SH-SY5Y (cell line): ENCODE measurements at regions not wholly inside any gene's neighbourhood (a gene's known extent, or its start where the extent isn't known, plus 50 kb on each side); places are given as distances from the start of the nearest gene placed in this dataset.

Source experiments
- GATA2 ChIP-seq: IDR thresholded peaks from 2 replicates; pipeline ENCODE4 v1.6.1; 2011; ENCODE audit warnings: mild to moderate bottlenecking, low read depth, low read length
- GATA3 ChIP-seq: IDR thresholded peaks from 2 replicates; pipeline ENCODE4 v1.6.1; 2011; ENCODE audit warnings: low read depth, mild to moderate bottlenecking, low read length, moderate library complexity

DNA sequence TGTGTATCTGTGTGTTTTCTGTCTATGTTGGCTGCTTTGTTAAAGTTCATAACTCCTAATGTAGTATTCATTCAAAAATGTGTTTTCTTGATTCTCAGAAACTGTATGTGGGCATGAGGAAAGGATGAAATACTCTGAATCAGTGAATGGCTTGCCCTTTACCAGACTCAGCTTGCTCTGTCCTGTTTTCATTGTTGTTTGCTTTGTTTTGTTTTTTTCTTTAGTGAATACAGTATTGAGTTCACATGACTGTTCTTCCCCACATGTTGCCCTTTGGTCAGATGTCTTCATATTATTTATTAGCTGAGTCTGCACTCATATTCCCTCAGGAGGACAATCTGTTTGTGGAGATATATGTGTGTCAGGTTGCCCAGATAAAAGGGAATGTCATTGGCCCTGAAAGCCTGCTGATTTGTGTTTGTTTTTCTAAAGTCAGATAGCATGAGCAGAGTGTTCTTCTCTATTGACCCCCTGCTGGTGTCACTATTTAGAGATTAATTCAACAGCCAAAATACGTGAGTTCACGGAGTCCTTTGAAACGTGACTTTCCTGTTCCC is 1184.4 kb downstream of the RPA4 start:
- TF ChIP-seq GATA3 = no peak
- no peak for TF ChIP-seq GATA2
